ENCODE measurements at regions not wholly inside any gene's neighbourhood (a gene's known extent, or its start where the extent isn't known, plus 50 kb on each side); places are given as distances from the start of the nearest gene placed in this dataset.

- no peak overlapping the region for H3K9ac ChIP-seq (ENCODE audit: low read length)
- H3K4me3 ChIP-seq (ENCODE audit: low read length): no peak overlapping the region
- peaks cover 22% of the 10 kb centered on the region for H3K4me1 ChIP-seq (ENCODE audit: control insufficient read depth, low read depth, low read length)
- no peak overlapping the region for H3K27ac ChIP-seq (ENCODE audit: low read length)
- H3K9me3 ChIP-seq (ENCODE audit: control insufficient read depth, low read depth, low read length): no peaks in the 10 kb centered on the region
- no peaks in the 10 kb centered on the region for H3K36me3 ChIP-seq (ENCODE audit: control insufficient read depth, low read depth, low read length)
- no peaks in the 10 kb centered on the region for H3K27me3 ChIP-seq (ENCODE audit: control insufficient read depth, insufficient read depth, low read length)
Observed at GRCh38 chr10:35910234-35910633, 268.1 kb upstream of the FZD8 start.

DNA sequence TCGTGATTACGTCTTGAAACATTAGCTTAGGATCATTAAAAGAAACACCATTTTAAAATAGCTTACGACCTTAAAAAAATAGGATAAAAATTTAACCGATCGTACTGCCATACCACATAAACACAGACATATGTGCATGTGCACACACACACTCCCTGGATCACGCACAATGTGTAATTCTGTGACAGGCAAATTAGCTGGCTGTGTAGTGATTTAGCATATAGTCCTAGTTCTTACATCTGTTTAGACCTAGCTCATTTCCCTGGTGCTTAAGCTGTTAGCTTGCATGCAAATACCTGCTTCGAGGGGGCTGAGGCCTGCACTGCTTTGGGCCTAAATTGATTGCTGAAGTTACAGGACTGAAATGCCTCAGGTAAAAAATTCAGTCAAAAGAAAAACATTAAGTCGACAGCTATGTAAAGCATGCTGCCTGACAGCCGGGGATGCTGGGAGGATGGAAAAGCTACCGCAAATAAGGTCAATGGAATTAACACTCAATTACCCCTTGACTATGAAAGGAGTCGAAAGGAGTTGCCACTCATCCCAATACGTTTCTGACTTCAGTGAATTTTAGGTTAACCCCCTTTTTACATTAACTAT lies 267.1 kb upstream of the FZD8 start:
- no peaks in the 10 kb centered on the region for H3K27me3 ChIP-seq (ENCODE audit: control insufficient read depth, insufficient read depth, low read length)
- H3K27ac ChIP-seq (ENCODE audit: low read length): no peak overlapping the region

GRCh38 chr10:35908451-35908850 lies 266.4 kb upstream of the FZD8 start:
- peaks cover 22% of the 10 kb centered on the region for H3K4me1 ChIP-seq (ENCODE audit: control insufficient read depth, low read depth, low read length)
- no peaks in the 10 kb centered on the region for H3K36me3 ChIP-seq (ENCODE audit: control insufficient read depth, low read depth, low read length)
- H3K4me3 ChIP-seq (ENCODE audit: low read length): no peak overlapping the region

More for the DNA sequence above, 267.1 kb upstream of the FZD8 start:
- Histone ChIP-seq H3K9ac (ENCODE audit: low read length) (no peak overlapping the region), H3K4me3 (ENCODE audit: low read length) (no peak overlapping the region), H3K36me3 (ENCODE audit: control insufficient read depth, low read depth, low read length) (no peaks in the 10 kb centered on the region), H3K9me3 (ENCODE audit: control insufficient read depth, low read depth, low read length) (no peaks in the 10 kb centered on the region), H3K4me1 (ENCODE audit: control insufficient read depth, low read depth, low read length) (peaks cover 22% of the 10 kb centered on the region)

DNA sequence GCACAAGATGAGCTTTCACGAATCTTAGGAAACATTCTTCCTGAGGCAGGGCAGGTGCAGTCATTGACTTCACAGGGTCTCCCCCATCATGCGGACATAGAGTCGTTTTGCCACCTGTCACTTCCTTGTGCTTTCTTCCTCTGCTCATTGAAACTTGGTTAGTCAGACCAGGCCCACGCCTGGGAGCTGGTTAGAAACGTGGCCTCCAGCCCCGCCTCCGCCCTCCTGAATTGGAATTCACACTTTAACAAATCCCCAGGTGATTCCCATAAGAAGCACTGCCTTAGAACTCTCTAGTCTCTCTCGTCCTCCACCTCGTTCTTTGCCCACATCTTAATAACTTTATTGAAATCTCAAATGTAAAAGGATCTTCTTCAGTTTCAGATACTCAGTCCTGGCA lies 265.5 kb upstream of the FZD8 start:
- no peak overlapping the region for H3K9ac ChIP-seq (ENCODE audit: low read length)
- H3K27me3 ChIP-seq (ENCODE audit: control insufficient read depth, insufficient read depth, low read length): no peaks in the 10 kb centered on the region
- H3K4me1 ChIP-seq (ENCODE audit: control insufficient read depth, low read depth, low read length): peaks cover 20% of the 10 kb centered on the region
- no peaks in the 10 kb centered on the region for H3K36me3 ChIP-seq (ENCODE audit: control insufficient read depth, low read depth, low read length)
- H3K4me3 ChIP-seq (ENCODE audit: low read length): no peak overlapping the region
- H3K9me3 ChIP-seq (ENCODE audit: control insufficient read depth, low read depth, low read length): no peaks in the 10 kb centered on the region
- no peak overlapping the region for H3K27ac ChIP-seq (ENCODE audit: low read length)

More at GRCh38 chr10:35908451-35908850, 266.4 kb upstream of the FZD8 start:
- no peak overlapping the region for H3K27ac ChIP-seq (ENCODE audit: low read length)
- no peak overlapping the region for H3K9ac ChIP-seq (ENCODE audit: low read length)
- H3K27me3 ChIP-seq (ENCODE audit: control insufficient read depth, insufficient read depth, low read length): no peaks in the 10 kb centered on the region
- no peaks in the 10 kb centered on the region for H3K9me3 ChIP-seq (ENCODE audit: control insufficient read depth, low read depth, low read length)

DNA sequence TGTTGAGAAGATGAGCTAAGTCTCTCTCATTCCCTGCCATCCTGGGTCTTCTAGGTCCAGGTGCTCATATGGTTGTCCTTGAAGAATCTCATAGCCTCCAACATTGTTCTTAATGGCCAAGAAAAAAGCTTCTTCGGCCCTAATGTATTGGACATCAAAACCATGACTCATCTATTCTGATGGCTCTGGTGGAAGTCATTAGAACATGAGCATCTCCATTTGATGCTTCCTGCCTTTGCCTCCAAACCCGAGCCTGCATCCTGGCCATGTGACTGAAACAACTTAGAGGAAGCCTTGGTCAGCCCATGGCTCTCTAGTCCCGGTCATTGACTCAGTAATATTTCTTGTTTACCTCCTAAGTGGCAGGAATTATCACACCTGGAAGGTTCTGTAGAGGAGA lies 264.1 kb upstream of the FZD8 start:
- Histone ChIP-seq H3K4me1 (ENCODE audit: control insufficient read depth, low read depth, low read length) (peaks cover 16% of the 10 kb centered on the region), H3K4me3 (ENCODE audit: low read length) (no peak overlapping the region), H3K9ac (ENCODE audit: low read length) (no peak overlapping the region), H3K36me3 (ENCODE audit: control insufficient read depth, low read depth, low read length) (no peaks in the 10 kb centered on the region), H3K27me3 (ENCODE audit: control insufficient read depth, insufficient read depth, low read length) (no peaks in the 10 kb centered on the region), H3K27ac (ENCODE audit: low read length) (no peak overlapping the region), H3K9me3 (ENCODE audit: control insufficient read depth, low read depth, low read length) (no peaks in the 10 kb centered on the region)

DNA sequence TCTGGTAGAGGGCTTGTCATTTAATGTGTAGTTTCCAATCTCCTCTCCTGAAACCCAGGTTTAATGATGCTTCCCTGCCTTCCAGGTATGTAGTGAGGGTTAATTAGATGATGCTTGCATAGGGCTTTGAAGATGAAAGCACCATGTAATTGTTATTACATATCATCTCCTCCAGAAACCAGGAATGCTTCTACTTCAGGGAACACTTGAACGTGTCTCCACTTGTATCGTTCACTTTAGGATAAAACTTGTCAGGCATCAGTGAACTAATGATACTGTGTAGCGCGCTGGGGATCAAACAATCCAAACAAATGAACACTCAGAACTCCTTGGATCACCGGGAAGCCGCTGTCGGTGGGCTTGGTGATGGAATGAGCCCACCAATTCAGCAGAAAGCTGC lies 260.9 kb upstream of the FZD8 start:
- Histone ChIP-seq H3K27ac (ENCODE audit: low read length) (no peak overlapping the region), H3K9ac (ENCODE audit: low read length) (no peak overlapping the region), H3K9me3 (ENCODE audit: control insufficient read depth, low read depth, low read length) (no peaks in the 10 kb centered on the region), H3K4me3 (ENCODE audit: low read length) (no peak overlapping the region), H3K27me3 (ENCODE audit: control insufficient read depth, insufficient read depth, low read length) (no peaks in the 10 kb centered on the region), H3K36me3 (ENCODE audit: control insufficient read depth, low read depth, low read length) (no peaks in the 10 kb centered on the region), H3K4me1 (ENCODE audit: control insufficient read depth, low read depth, low read length) (peaks cover 6% of the 10 kb centered on the region)

GRCh38 chr10:35898716-35899440 lies 256.8 kb upstream of the FZD8 start:
- H3K27me3 ChIP-seq (ENCODE audit: control insufficient read depth, insufficient read depth, low read length): no peaks in the 10 kb centered on the region
- H3K9ac ChIP-seq (ENCODE audit: low read length): no peak overlapping the region
- no peaks in the 10 kb centered on the region for H3K4me1 ChIP-seq (ENCODE audit: control insufficient read depth, low read depth, low read length)
- H3K4me3 ChIP-seq (ENCODE audit: low read length): no peak overlapping the region
- no peaks in the 10 kb centered on the region for H3K36me3 ChIP-seq (ENCODE audit: control insufficient read depth, low read depth, low read length)
- H3K27ac ChIP-seq (ENCODE audit: low read length): no peak overlapping the region
- H3K9me3 ChIP-seq (ENCODE audit: control insufficient read depth, low read depth, low read length): no peaks in the 10 kb centered on the region

GRCh38 chr10:35896001-35896400 lies 253.9 kb upstream of the FZD8 start:
- Histone ChIP-seq H3K9me3 (ENCODE audit: control insufficient read depth, low read depth, low read length) (no peaks in the 10 kb centered on the region), H3K4me1 (ENCODE audit: control insufficient read depth, low read depth, low read length) (no peaks in the 10 kb centered on the region), H3K27ac (ENCODE audit: low read length) (no peak overlapping the region), H3K36me3 (ENCODE audit: control insufficient read depth, low read depth, low read length) (no peaks in the 10 kb centered on the region), H3K27me3 (ENCODE audit: control insufficient read depth, insufficient read depth, low read length) (no peaks in the 10 kb centered on the region), H3K4me3 (ENCODE audit: low read length) (no peak overlapping the region), H3K9ac (ENCODE audit: low read length) (no peak overlapping the region)

GRCh38 chr10:35895331-35895730 lies 253.2 kb upstream of the FZD8 start:
- Histone ChIP-seq H3K4me3 (ENCODE audit: low read length) (no peak overlapping the region), H3K9ac (ENCODE audit: low read length) (no peak overlapping the region), H3K27ac (ENCODE audit: low read length) (no peak overlapping the region)

DNA sequence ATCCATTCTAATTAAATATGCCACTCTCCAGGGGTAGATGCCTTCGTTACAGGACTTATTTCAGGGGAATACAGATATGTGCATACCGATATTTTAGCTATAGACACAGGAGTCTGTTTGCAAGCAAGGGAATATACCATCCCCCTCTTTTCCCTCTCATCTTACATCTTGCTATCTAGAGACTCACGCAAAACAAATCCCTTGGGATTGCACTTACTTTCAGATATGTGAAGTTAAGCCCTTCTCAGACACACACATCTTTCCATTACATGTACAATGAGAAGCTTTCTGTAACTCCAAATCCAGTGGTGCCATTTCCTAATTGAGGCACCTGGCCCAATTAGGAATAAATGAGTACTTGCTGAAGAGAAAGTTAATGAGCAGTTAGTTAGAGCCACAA lies 250.4 kb upstream of the FZD8 start:
- Histone ChIP-seq H3K4me3 (ENCODE audit: low read length) (no peak overlapping the region), H3K4me1 (ENCODE audit: control insufficient read depth, low read depth, low read length) (no peaks in the 10 kb centered on the region), H3K36me3 (ENCODE audit: control insufficient read depth, low read depth, low read length) (no peaks in the 10 kb centered on the region), H3K27me3 (ENCODE audit: control insufficient read depth, insufficient read depth, low read length) (no peaks in the 10 kb centered on the region), H3K9ac (ENCODE audit: low read length) (no peak overlapping the region), H3K27ac (ENCODE audit: low read length) (no peak overlapping the region), H3K9me3 (ENCODE audit: control insufficient read depth, low read depth, low read length) (no peaks in the 10 kb centered on the region)

More at GRCh38 chr10:35895331-35895730, 253.2 kb upstream of the FZD8 start:
- Histone ChIP-seq H3K36me3 (ENCODE audit: control insufficient read depth, low read depth, low read length) (no peaks in the 10 kb centered on the region), H3K9me3 (ENCODE audit: control insufficient read depth, low read depth, low read length) (no peaks in the 10 kb centered on the region), H3K27me3 (ENCODE audit: control insufficient read depth, insufficient read depth, low read length) (no peaks in the 10 kb centered on the region), H3K4me1 (ENCODE audit: control insufficient read depth, low read depth, low read length) (no peaks in the 10 kb centered on the region)

- Histone ChIP-seq H3K36me3 (ENCODE audit: control insufficient read depth, low read depth, low read length) (no peaks in the 10 kb centered on the region), H3K27ac (ENCODE audit: low read length) (no peak overlapping the region), H3K9ac (ENCODE audit: low read length) (no peak overlapping the region), H3K4me3 (ENCODE audit: low read length) (no peak overlapping the region), H3K9me3 (ENCODE audit: control insufficient read depth, low read depth, low read length) (no peaks in the 10 kb centered on the region), H3K27me3 (ENCODE audit: control insufficient read depth, insufficient read depth, low read length) (no peaks in the 10 kb centered on the region), H3K4me1 (ENCODE audit: control insufficient read depth, low read depth, low read length) (no peaks in the 10 kb centered on the region)
Observed at GRCh38 chr10:35890676-35891495, 248.8 kb upstream of the FZD8 start.
